Erythroblast (primary cell): ENCODE measurements at regions not wholly inside any gene's neighbourhood (a gene's known extent, or its start where the extent isn't known, plus 50 kb on each side); places are given as distances from the start of the nearest gene placed in this dataset.

Experiments used
- DNase-seq, 2 experiments: peaks; one replicate each; lab custom pipeline; 2025; lab: John Stamatoyannopoulos, UW
- GATA1 ChIP-seq: IDR thresholded peaks from 2 replicates; pipeline ENCODE4 v1.6.1; 2011; ENCODE audit warnings: low read depth, mild to moderate bottlenecking, control low read depth, low read length, moderate library complexity
- POLR2A ChIP-seq: IDR thresholded peaks from 2 replicates; pipeline ENCODE4 v1.6.1; 2011; ENCODE audit warnings: mild to moderate bottlenecking, low read length

- no peak for TF ChIP-seq POLR2A
- TF ChIP-seq GATA1: no peak
- no peak for DNase-seq
Measured at GRCh38 chr2:226329180-226329579, 470.4 kb downstream of the IRS1 start.

- no peak for DNase-seq
- TF ChIP-seq GATA1 (no peak), POLR2A (no peak)
Measured at GRCh38 chr2:226327830-226328229, 471.8 kb downstream of the IRS1 start.

GRCh38 chr2:226325526-226325925 lies 474.1 kb downstream of the IRS1 start:
- no peak for TF ChIP-seq POLR2A
- TF ChIP-seq GATA1: no peak
- DNase-seq: no peak

DNA sequence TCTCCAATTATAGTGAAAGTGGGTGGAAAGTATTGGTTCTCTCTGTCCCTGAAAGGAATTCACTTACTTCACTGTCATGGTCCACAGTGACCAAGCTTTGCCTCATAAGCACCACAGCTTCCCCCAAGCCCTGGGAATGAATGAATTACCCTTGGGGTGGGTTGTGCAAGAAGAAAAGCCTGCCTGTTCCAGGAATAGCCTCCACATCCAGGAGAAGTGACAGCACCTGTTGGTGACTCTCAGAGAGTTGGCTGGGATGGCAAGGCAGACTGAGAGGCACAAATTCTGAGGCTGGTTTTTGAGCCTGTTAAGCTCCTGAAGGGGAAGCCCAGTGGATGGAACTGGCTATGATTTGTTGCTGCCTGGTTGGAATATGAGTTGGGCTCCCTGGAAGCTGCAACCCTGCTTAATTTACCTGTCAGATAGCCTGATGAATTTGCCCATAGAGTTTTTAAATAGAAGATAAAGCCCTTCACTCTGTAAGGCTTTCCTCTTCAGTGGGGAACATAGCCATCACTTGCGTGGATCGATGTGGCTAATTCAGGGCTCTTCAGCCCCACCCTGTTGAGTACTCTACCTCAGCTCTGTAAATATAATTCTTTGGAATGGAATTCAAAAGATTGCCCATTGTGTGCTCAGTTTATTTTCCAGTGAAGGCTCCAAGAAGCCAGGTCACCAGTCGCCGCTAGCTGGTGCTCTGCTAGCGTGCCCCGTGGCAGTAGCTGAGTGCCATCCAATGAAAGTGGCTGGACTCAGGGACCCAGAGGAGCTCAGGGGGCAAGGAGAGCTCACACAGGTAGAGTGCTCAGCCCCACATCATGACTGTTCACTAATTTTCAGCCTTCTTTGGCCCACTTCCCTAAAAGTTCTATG lies 479.3 kb downstream of the IRS1 start:
- DNase-seq: no peak
- TF ChIP-seq GATA1 (no peak), POLR2A (no peak)

GRCh38 chr2:226317970-226318369 lies 481.6 kb downstream of the IRS1 start:
- DNase-seq: no peak
- TF ChIP-seq POLR2A (no peak), GATA1 (no peak)

GRCh38 chr2:226313060-226313459 lies 486.6 kb downstream of the IRS1 start:
- DNase-seq: no peak
- TF ChIP-seq POLR2A (no peak), GATA1 (no peak)

DNA sequence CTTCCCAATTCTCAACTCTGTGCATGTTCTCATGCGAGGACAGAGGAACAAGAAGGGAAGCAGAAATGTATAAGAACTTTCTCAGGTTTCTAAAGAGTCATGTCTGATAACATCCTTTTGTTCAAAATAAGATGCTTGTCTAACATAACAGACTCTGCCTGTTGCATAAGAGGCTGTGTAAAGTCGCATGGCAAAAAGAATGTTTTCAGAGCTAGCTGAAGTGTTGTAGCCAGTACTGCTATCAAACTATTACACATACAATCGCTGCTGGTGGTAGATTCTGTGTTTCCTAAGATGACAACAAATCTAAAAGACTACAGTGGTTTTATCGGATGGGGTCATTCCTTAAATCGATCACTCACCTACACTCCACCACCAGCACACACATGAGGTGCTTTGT lies 487.5 kb downstream of the IRS1 start:
- TF ChIP-seq GATA1: no peak
- TF ChIP-seq POLR2A: no peak
- no peak for DNase-seq

DNA sequence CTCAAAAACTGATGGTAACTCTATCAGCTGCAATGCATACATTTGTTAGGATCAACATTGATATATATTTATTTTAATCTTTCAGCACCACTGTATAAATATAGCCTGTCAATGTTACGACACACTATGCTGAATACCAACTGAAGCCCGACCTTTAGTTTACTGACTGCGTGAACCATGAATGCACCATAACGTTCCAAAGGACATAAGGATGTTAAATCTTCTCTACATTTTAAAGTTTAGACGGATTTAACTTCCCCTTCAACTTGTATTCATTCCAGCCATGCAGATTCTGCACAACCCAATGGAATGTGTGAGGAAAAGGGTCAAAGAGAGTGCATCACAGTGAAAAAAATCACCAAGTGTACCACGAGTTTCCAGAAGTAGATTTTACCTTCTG lies 489.5 kb downstream of the IRS1 start:
- TF ChIP-seq GATA1 (no peak), POLR2A (no peak)
- DNase-seq: no peak

DNA sequence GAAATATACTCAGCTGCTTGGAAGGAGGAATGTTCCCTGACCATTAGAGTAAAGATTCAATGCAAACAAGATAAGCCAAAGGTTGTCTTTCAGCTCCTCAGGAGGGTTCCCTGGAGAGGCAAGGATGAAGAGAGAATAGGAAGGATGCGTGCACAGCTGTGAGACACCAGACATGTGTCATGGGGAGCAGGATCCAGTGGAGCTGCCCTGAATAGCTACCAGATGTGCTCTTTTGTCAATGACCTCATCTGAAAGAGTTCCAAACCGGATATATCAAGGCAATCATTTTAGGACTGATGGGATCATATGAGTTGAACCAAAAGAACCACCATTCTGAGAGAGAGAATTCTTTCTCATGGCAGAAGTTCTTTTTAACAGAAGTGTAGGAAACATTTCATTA lies 490.6 kb downstream of the IRS1 start:
- no peak for DNase-seq
- TF ChIP-seq GATA1: no peak
- no peak for TF ChIP-seq POLR2A

DNA sequence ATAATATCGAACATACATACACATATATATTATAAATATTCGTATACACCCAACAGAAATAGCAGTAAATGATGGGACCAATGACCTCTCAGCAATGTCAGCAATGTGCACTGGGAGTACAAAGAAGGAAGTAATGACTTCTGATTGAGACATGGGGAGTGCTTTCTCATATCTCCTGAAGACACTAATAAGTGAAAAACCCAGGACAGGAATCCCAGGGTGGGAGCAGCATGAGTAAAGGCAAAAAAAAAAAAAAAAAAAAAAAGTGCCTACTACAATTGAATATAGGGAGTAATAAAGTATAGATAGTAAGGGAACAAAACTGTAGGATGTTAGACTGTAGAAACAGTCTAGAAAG lies 491.3 kb downstream of the IRS1 start:
- no peak for DNase-seq
- no peak for TF ChIP-seq GATA1
- TF ChIP-seq POLR2A: no peak

GRCh38 chr2:226307487-226308322 lies 491.9 kb downstream of the IRS1 start:
- no peak for DNase-seq
- no peak for TF ChIP-seq POLR2A
- no peak for TF ChIP-seq GATA1

DNA sequence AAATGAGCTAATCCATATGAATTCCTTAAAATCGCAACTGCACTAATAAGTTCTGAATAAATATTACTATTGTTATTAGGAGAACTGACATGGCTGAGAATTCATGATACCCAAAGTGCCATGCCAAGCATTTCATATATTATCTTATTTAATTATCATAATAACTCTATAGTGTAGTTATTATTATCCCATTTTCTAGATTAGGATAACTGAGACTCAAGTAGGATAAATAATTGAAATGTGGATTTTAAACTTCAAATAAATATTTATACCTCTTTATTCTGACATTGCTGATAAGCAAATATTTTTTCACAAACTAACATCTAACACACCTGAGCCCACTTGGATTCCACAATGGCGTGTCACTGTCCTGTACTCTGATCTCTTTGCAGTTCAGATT lies 492.7 kb downstream of the IRS1 start:
- TF ChIP-seq POLR2A (no peak), GATA1 (no peak)
- DNase-seq: no peak

- DNase-seq: no peak
Measured at GRCh38 chr2:226304308-226304707, 495.3 kb downstream of the IRS1 start.

GRCh38 chr2:226303707-226304106 lies 495.9 kb downstream of the IRS1 start:
- DNase-seq: no peak
- TF ChIP-seq GATA1 (no peak), POLR2A (no peak)

More at GRCh38 chr2:226304308-226304707, 495.3 kb downstream of the IRS1 start:
- no peak for TF ChIP-seq POLR2A
- TF ChIP-seq GATA1: no peak
